GM19452 (cell line): ENCODE measurements at regions not wholly inside any gene's neighbourhood (a gene's known extent, or its start where the extent isn't known, plus 50 kb on each side); places are given as distances from the start of the nearest gene placed in this dataset.

Source experiments
- ATAC-seq: cut with Tn5 transposase; IDR thresholded peaks from one replicate; pipeline ENCODE4 v1.9.1; 2021; ENCODE audit not compliant: unreplicated experiment

DNA sequence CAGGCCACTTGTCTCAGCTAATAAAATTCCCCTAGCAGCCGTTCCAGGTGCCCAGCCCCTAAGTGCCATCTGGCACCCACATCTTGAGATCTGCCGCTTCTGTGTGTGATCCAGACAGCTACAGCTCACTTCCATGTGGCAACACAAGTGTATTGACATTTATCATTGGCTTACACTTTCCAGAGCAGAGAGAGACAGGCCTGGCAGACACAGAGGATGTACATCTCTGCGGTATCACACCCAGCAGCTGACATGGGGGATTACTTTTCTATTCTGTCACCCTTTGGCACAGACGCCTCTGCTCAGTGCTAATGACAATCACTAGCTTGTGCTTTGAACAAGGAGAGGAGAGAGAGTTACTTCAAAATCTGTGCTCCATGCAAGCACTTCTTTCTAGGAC, 195.9 kb downstream of the KDR start:
- ATAC-seq, result no peak

DNA sequence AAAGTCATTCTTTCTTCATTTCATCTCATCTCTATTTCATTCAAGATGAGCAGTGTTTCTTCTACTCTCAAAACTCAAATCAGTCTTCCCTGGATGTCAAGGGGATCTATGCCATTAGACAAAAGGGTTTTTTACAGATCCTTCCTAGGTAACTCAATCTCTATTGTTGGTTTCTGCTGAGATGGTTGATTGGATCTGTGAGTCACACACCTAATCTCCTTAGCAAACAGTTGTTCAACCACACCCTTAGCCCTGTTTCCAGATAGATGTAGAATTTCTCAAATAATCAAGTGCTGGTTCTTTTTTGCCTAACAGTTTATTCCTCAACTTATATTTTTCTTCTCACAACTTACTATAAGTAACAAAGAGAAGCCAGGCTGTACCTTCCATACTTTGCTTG, 200.5 kb downstream of the KDR start:
- no peak for ATAC-seq

DNA sequence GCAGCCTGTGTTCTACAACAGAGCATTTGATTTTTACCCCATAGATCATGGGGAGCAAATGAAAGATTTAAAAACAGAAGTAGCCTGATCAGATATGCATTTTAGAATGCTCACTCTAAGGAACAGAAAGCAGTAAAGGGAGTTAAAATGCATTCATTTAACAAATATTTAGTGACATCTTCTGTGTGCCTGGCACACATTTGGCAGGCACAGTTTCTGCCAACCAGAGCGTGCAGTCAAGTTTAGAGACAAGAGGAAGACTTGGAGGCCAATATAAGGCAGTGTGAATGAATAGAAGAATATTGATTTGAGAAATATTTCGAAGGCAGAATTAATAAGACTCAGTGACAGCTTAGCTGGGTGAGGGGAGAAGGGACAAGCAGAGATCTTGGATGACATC, 210.1 kb downstream of the KDR start:
- ATAC-seq, result no peak

DNA sequence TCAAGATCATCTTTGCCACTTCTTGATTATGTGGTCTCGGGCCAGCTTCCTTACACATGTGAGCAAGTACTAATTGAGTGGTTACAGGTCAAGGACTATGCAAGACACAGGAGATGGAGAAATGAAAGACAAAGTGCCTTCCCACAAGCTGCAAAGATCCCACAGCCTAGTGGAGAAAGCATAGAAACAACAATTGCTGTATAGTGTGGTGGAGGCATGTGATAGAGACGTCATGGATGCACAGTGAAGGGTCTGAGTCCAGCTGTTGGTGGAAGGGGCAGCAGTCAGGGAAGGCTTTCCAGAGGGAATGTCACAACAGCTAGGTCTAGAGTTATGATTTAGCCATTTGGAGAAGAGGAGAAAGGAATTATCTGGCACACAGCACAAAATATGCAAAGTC, 210.6 kb downstream of the KDR start:
- ATAC-seq, result no peak

DNA sequence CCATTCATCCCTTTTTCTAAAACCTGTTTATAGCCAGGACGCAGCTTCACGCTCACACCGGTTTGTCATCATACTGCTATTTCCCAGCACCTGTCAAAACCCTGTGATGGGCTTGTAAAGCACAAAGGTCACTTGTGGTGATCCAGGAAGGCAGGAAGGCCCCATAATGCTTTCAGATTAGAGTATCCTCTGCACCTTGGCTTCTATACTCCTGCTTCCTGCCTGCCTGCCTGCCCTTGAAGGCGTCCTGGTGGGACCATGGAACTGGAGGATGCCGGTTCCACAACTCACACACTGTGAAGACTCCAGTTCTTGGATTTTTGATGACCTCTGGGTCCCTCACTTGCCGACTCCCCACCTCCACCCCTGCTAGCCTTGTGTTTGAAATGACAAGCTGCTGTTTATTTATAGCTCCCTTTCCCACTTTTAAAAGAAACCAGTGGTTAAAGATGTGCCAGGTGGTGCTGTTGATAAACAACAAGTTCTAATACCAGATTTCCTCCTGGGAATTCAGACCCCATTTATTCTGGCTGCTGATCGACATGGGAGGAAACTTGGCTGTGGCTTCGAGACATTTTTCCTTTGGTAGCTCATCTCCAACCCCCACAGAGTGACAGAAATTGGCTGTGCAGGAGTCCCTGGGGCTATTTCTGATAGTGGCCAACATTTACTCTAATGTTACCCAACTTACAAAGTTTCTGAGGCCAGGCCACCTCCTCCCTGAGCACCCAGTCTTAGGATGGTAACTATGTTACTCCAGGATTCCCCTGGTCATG, 211.5 kb downstream of the KDR start:
- no peak for ATAC-seq

DNA sequence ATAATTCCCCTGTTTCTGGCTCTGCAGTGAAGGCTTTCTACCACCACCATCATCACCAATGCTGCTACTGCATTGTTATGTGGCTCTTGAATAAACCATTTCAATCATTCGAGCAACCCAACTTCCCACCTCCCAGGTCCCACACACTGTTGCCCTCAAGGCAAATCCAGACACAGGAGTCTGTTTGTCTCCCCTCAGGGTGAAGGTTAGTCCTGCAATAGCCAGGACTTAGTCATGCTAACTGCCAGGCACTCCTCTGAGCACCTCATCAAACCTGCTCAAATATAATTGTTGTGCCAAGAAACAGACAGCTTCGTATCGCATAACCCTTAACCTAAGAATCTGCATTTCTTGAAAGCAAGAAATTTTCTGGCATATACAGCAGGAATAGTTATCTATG, 213.2 kb downstream of the KDR start:
- no peak for ATAC-seq

DNA sequence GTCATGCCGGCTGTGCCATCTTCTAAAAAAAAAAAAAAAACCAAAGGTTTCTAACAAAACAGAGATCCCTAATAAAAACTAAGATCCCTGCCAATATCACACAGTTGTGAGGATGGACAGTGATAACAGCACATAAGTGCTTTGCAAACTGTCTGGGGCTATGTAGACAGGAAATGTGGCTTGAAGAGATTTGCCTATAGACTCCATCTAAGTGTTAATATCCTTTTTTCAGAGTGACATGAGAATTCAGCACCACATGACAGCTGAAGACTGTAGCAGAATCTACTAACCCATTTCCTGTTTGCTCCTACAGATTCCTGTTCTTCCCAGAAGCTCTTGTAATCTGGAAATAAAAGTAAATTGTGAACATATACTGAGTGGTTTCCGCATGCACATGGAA, 215.4 kb downstream of the KDR start:
- ATAC-seq, result peak; percentile 60

DNA sequence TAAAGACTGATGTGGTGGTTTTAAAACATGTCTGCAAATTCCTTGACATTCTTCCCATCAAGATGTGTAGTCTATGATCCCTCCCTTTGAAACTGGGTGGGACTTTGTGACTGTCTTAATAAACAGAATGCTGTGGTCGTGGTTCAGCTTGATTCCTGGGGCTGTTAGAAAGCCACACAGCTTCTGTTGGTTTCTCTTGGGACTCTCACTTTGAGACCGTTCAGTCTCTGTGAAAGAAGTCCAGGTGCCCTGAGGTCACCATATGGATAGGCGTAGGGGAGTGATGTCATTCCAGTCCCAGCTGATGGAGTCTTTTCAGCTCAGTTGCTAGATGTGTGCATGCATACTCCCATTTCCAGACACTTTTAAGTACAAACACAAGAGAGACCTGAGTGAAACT, 216.6 kb downstream of the KDR start:
- ATAC-seq, result peak; percentile 55

DNA sequence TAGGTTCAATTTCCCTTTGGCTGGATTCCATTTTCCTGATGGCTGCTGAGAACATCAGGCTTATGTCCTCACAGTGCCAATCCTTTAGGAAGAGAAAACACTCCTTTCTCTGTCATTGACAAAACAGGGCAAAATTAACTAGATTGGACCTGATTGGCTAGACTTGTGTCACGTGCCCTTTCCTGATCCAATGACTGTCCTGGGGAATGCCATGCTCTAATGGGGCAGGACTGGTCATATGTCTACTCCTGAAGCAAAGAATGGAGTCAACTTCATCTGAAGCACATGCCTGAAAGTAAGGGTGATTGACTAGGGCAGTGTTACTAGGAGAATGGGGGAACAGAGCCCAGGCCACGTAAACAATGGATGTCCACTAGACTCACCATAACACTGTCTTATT, 220.4 kb downstream of the KDR start:
- ATAC-seq, result no peak

DNA sequence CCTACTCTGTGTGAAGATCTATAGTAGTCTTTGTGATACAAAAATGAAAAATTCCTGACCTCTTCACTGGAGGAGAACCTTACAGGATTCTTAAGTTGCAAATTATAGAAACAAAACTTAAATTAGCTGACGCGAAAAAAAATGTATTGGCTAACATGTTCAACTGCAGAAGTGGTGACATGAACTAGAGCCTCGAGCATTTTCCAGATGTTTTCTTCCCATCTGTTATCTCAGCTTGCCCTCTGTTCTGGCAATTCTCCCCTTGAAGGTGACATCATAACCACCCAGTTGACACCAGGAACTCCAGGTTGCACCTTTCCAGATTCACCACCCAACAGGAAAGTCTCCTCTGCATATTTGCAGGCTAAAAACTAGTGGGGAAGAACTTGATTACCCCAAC, 222.4 kb downstream of the KDR start:
- ATAC-seq, result no peak

DNA sequence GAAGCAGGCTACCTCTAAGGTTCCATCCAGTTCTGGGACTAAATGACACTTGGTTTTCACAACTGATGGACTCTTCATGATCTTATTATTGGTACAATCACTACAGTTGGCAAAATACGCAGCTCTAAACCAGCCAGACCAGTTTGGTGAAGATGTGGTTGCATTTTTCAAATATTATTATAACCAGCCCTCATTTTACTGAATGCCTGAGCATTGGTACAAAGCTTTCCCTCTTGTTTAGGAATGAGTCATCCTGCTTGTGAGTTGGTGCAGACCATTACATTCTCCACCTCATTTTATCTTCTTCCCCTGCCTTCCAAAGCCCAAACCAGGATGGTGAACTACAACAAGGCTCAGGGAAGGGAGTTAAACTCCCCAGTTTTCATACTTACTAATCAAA, 223.1 kb downstream of the KDR start:
- no peak for ATAC-seq

GRCh38 chr4:54901202-54901601, 224.2 kb downstream of the KDR start:
- no peak for ATAC-seq

DNA sequence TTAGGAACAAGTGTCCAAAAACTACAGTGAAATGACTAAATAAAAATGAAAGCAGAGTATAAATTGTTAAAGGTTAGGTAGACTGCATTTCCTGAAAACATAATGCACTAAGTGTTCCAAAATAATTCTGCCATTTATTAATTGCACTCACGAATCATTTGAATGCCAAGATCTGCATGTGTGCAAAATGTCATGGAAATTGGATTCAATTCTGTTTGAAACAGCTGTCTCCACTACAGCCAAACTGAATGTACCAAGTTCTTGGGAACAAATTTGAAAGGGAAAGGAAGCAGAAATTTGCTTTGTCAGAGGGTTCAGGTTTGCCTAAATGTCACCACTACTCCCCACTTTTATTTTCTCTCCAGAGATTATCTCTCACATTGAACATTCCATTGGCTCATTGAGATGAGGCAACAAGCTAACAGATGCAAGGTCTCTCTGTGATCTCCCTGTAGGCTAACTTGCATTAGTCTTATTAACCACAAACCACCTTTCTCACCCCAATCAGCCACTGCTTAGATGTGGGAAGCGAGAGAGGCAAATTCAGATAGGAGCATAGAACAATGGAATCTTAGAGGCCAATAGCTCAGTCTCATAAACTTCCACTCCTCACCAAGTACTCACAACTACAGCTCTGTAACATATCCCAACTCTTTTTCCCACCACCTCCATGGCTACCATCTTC, 226.6 kb downstream of the KDR start:
- ATAC-seq, result no peak

- ATAC-seq, result no peak
Observed at GRCh38 chr4:54898056-54898562, 227.3 kb downstream of the KDR start.

DNA sequence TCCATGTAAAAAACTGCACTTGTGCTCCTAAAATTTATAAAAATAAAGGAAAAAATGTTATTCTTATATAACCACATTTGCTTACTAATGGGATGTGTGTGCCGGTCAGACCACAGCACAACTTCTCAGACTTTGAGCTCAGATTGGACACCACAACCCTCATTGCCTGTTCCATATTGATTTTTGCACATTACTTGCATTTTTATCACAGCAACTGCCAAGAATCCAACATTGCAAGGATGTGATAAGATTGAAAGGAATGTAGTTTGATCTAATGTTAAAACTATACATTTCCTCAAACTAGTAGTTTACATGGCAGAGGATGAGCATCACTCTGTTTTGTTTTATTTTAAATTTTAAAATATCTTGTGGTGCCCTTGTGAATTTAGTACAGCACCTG, 227.8 kb downstream of the KDR start:
- ATAC-seq, result no peak

GRCh38 chr4:54882616-54883015, 224.9 kb downstream of the KIT start:
- no peak for ATAC-seq

DNA sequence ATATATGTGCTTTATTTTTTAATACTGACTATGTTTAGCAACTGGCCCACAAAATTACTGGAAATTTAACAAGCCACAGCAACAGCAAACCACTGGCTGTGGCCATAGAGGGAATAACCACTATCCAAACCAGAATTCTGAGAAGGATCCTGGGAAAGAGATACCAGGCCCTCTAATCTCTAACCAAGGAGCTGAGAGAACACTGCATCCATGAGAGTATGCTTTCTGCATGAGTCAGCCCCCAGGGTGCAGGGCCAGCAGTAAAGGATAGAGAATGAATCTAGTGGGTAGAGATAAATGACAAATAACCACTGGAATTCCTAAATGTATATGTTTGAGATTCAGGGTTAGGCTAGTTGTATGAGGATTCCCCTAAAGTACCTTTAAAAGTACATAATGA, 221.8 kb downstream of the KIT start:
- ATAC-seq, result no peak

- ATAC-seq, result no peak
Observed at GRCh38 chr4:54877006-54877405, 219.2 kb downstream of the KIT start.

- no peak for ATAC-seq
Observed at GRCh38 chr4:54872261-54872660, 214.5 kb downstream of the KIT start.

DNA sequence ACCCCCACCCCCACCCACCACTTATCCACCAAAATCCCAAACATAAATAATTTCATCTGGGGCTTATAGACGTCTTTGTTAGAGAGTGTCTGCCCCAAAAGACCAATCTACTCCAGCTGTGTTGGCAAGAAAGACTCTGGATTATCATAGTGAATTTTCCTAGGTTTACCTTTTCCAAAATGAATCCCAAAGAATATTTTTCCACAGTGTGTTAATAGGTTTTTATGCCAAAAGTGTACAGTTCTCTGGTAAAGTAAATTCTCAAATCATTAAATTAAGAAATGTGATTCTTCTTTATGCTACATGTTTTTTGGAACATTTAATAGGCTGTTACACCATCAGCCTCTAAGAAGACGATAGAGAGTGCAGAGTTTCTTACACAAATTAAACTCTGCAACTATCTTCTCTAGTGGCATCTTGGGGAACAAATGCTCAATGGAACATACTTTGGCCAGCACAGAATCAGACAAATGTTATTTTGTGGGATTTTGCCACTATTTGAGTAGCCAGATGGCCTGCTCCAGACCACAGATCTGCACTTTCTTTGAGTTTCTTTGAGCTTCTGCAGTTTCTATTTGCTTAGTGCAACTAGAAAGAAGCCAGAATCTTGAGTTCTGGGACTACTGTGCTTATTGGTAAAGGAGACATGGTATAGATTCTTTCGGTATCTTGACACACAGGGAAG, 206.0 kb downstream of the KIT start:
- no peak for ATAC-seq

GRCh38 chr4:54861201-54861600, 203.4 kb downstream of the KIT start:
- ATAC-seq, result no peak
